ENCODE measurements at regions not wholly inside any gene's neighbourhood (a gene's known extent, or its start where the extent isn't known, plus 50 kb on each side); places are given as distances from the start of the nearest gene placed in this dataset.

GRCh38 chr3:73257186-73257585 lies 195.7 kb downstream of the EBLN2 start:
- TF ChIP-seq, protein P1, sequence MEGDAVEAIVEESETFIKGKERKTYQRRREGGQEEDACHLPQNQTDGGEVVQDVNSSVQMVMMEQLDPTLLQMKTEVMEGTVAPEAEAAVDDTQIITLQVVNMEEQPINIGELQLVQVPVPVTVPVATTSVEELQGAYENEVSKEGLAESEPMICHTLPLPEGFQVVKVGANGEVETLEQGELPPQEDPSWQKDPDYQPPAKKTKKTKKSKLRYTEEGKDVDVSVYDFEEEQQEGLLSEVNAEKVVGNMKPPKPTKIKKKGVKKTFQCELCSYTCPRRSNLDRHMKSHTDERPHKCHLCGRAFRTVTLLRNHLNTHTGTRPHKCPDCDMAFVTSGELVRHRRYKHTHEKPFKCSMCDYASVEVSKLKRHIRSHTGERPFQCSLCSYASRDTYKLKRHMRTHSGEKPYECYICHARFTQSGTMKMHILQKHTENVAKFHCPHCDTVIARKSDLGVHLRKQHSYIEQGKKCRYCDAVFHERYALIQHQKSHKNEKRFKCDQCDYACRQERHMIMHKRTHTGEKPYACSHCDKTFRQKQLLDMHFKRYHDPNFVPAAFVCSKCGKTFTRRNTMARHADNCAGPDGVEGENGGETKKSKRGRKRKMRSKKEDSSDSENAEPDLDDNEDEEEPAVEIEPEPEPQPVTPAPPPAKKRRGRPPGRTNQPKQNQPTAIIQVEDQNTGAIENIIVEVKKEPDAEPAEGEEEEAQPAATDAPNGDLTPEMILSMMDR (IDR thresholded peaks at IDR 0.05; ENCODE audit: low read depth, low read length, missing input control), result no peak
- TF ChIP-seq JUND (IDR thresholded peaks at IDR 0.05) (no peak), HNF4G (IDR thresholded peaks at IDR 0.05) (no peak), RAD21 (IDR thresholded peaks at IDR 0.05) (no peak)

All from liver (tissue), 3 donors.